A673 (cell line): ENCODE measurements at regions not wholly inside any gene's neighbourhood (a gene's known extent, or its start where the extent isn't known, plus 50 kb on each side); places are given as distances from the start of the nearest gene placed in this dataset.

Source experiments
- BruUV-seq: library from RNA; stranded (reverse); fragments of 400-500 nt; replicated peaks from 2 replicates; lab custom pipeline; 2021; lab: Mats Ljungman, UMichigan
- CTCF ChIA-PET: fragments of 300-600 bp; sonication (Branson Sonifier 250); formaldehyde crosslinking; loops from one replicate; lab custom pipeline; 2022; ENCODE audit warnings: antibody characterized with exemption; lab: Charles Lee
- POLR2A ChIA-PET: fragments of 300-600 bp; sonication (Branson Sonifier 250); formaldehyde crosslinking; loops from one replicate; lab custom pipeline; 2022; ENCODE audit warnings: antibody characterized with exemption; ENCODE audit not compliant: low non-redundant PET; lab: Charles Lee
- DNase-seq: peaks from one replicate; pipeline ENCODE4 v3.0.0-alpha.2; 2015; ENCODE audit warnings: low spot score
- H3K27ac ChIP-seq: fragments of 200-600 bp; sonication (generic); 2 replicates; pipeline ENCODE4 v1.5.1; 2016; ENCODE audit warnings: mixed run types, low read depth, mild to moderate bottlenecking, mixed read lengths, antibody characterized with exemption, low read length; ENCODE audit not compliant: poor library complexity, severe bottlenecking
- H3K27me3 ChIP-seq: fragments of 200-600 bp; sonication (generic); replicated peaks from 2 replicates; pipeline ENCODE4 v1.6.1; 2017; ENCODE audit warnings: mixed run types, low read depth, mild to moderate bottlenecking, mixed read lengths, antibody characterized with exemption, low read length; ENCODE audit not compliant: insufficient read depth, poor library complexity
- H3K36me3 ChIP-seq: fragments of 200-600 bp; sonication (generic); 2 replicates; pipeline ENCODE4 v1.6.1; 2016; ENCODE audit warnings: mixed run types, mild to moderate bottlenecking, mixed read lengths, antibody characterized with exemption, low read length; ENCODE audit not compliant: insufficient read depth, poor library complexity, severe bottlenecking
- H3K4me1 ChIP-seq: fragments of 200-600 bp; sonication (generic); 2 replicates; pipeline ENCODE4 v1.6.1; 2017; ENCODE audit warnings: mixed run types, mild to moderate bottlenecking, mixed read lengths, antibody characterized with exemption, low read length; ENCODE audit not compliant: insufficient read depth, poor library complexity, severe bottlenecking
- H3K4me3 ChIP-seq: fragments of 200-600 bp; sonication (generic); 2 replicates; pipeline ENCODE4 v1.5.1; 2016; ENCODE audit warnings: low read depth, mixed run types, mild to moderate bottlenecking, mixed read lengths, low read length; ENCODE audit not compliant: poor library complexity, severe bottlenecking
- H3K9me3 ChIP-seq: fragments of 200-600 bp; sonication (generic); 2 replicates; pipeline ENCODE4 v1.6.1; 2016; ENCODE audit warnings: mixed run types, low read depth, mild to moderate bottlenecking, mixed read lengths, antibody characterized with exemption, low read length; ENCODE audit not compliant: poor library complexity, severe bottlenecking
- EZH2 ChIP-seq: fragments of 200-600 bp; sonication (generic); IDR thresholded peaks from 2 replicates; pipeline ENCODE4 v1.6.1; 2017; ENCODE audit warnings: borderline replicate concordance, low read depth, mild to moderate bottlenecking, mixed read lengths, antibody characterized with exemption, low read length; ENCODE audit not compliant: poor library complexity, severe bottlenecking
- intact Hi-C: fragments of 100-400 bp; cut with micrococcal nuclease; formaldehyde crosslinking; loops from one replicate; pipeline ENCODE4 v1.10.0; 2022; ENCODE audit not compliant: unreplicated experiment
- TF ChIP-seq, protein P1 (sequence below): fragments of 300-800, 200-600 bp; sonication (generic); conservative IDR thresholded peaks from 2 replicates; pipeline ENCODE4 v1.5.1; 2017; ENCODE audit warnings: low read depth, mild to moderate bottlenecking, antibody characterized with exemption, low read length, moderate library complexity, mixed read lengths

DNA sequence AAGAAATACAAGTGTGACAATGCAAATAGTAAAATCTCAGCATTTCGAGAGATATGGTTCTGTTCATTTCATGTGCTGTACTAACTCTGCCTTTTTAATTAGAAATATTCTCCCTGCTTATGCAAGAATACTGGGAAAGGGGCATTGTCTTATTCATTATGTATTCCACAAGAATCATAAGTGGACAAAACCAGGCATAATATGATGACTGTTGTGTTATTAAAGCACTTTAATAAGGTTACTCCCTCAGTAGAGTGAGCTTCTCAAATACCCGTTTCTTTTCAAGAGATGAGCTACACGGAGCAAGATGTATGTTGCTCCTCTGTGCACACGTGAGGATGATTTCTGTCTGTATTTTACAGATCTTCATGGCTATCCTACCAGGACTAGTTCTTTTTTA, 638.7 kb upstream of the FANCL start:
- Histone ChIP-seq H3K27me3 (no peaks in the 10 kb centered on the region), H3K27ac (no peak overlapping the region), H3K36me3 (no peaks in the 10 kb centered on the region), H3K9me3 (no peaks in the 10 kb centered on the region), H3K4me1 (no peaks in the 10 kb centered on the region), H3K4me3 (no peak overlapping the region)
- intact Hi-C loops: no loop called here
- BruUV-seq: no TSS peak
- ChIA-PET CTCF (no interaction called here), POLR2A (no interaction called here)
- DNase-seq: no peak
- TF ChIP-seq, protein P1, sequence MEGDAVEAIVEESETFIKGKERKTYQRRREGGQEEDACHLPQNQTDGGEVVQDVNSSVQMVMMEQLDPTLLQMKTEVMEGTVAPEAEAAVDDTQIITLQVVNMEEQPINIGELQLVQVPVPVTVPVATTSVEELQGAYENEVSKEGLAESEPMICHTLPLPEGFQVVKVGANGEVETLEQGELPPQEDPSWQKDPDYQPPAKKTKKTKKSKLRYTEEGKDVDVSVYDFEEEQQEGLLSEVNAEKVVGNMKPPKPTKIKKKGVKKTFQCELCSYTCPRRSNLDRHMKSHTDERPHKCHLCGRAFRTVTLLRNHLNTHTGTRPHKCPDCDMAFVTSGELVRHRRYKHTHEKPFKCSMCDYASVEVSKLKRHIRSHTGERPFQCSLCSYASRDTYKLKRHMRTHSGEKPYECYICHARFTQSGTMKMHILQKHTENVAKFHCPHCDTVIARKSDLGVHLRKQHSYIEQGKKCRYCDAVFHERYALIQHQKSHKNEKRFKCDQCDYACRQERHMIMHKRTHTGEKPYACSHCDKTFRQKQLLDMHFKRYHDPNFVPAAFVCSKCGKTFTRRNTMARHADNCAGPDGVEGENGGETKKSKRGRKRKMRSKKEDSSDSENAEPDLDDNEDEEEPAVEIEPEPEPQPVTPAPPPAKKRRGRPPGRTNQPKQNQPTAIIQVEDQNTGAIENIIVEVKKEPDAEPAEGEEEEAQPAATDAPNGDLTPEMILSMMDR: no peak
- no peak for TF ChIP-seq EZH2

DNA sequence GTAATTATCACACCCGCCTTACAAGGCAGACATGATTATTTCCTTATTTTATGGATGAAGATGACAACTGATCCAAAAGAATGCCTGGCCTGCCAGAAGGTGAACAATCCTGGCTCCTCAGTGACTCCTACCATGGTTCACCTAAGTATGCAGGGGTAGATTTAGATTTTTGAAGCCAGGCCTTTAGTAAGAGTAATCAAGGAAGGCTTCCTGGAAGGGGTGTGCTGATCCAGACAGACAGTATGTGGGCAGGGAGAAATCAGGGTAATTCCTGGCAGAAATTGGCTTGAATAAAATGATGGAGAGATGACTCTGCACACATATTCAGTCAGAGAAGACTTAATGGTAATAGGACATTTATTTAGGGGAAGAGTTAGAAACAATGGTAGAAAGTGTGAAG, 637.7 kb upstream of the FANCL start:
- CTCF ChIA-PET: no interaction called here
- Histone ChIP-seq H3K4me3 (no peak overlapping the region), H3K36me3 (no peaks in the 10 kb centered on the region), H3K27ac (no peak overlapping the region), H3K27me3 (no peaks in the 10 kb centered on the region), H3K9me3 (no peaks in the 10 kb centered on the region), H3K4me1 (no peaks in the 10 kb centered on the region)
- no peak for DNase-seq
- BruUV-seq: no TSS peak
- TF ChIP-seq, protein P1: no peak
- no peak for TF ChIP-seq EZH2
- intact Hi-C loops: no loop called here
- POLR2A ChIA-PET: no interaction called here

DNA sequence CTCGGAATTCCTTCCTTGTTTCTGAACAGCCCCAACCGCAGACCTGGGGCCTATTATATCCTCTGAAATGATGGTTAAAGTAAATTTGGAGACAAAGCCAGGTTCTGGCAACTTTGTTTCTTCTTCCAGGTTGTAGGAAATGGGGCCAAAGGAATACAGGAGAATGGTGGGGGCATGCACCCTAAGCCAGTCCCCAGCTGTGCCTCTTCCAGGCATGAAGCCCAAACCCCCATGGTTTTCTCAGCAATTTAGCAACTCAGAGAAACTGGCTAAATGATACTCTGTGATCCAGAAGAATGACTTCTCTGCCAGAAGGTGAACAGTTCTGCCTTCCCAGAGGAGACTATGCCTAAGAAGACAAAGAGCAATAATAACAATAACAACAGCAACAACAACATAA, 635.0 kb upstream of the FANCL start:
- intact Hi-C loops: no loop called here
- no peaks in the 10 kb centered on the region for H3K36me3 ChIP-seq
- no peak overlapping the region for H3K27ac ChIP-seq
- no peaks in the 10 kb centered on the region for H3K9me3 ChIP-seq
- H3K27me3 ChIP-seq: no peaks in the 10 kb centered on the region
- POLR2A ChIA-PET: no interaction called here
- TF ChIP-seq, protein P1: no peak
- no peak for TF ChIP-seq EZH2
- BruUV-seq: no TSS peak
- no peak overlapping the region for H3K4me3 ChIP-seq
- H3K4me1 ChIP-seq: no peaks in the 10 kb centered on the region
- no peak for DNase-seq
- CTCF ChIA-PET: no interaction called here

DNA sequence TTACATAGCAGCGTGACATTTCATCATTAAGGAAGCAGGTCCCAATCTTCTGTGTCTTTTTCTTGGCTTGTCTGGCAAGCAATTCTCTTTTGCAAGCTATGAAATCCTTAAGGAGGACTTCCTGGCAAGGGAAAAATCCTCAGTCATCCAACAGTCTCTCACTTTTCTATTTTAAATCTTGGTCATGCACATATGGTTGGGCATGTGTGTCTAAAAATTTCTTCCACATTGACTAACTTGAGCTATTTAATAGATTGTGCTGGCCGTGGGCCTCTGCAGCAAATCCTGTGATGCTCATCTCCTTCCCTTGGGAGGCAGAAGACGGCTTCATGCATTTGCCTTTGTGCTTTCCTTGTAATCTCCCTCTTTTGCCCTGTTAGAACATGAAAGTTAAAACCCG, 634.3 kb upstream of the FANCL start:
- BruUV-seq: no TSS peak
- ChIA-PET POLR2A (no interaction called here), CTCF (no interaction called here)
- no peak for DNase-seq
- intact Hi-C loops: no loop called here
- H3K27ac ChIP-seq: no peak overlapping the region
- no peaks in the 10 kb centered on the region for H3K4me1 ChIP-seq
- H3K36me3 ChIP-seq: no peaks in the 10 kb centered on the region
- TF ChIP-seq, protein P1: no peak
- TF ChIP-seq EZH2: no peak
- no peaks in the 10 kb centered on the region for H3K27me3 ChIP-seq
- no peak overlapping the region for H3K4me3 ChIP-seq
- H3K9me3 ChIP-seq: no peaks in the 10 kb centered on the region
